BJ (cell line): ENCODE measurements at regions not wholly inside any gene's neighbourhood (a gene's known extent, or its start where the extent isn't known, plus 50 kb on each side); places are given as distances from the start of the nearest gene placed in this dataset.

Source experiments
- CTCF ChIA-PET: fragments of 350-600 bp; formaldehyde crosslinking; extraction: SDS; loops from one replicate; lab custom pipeline; 2021; ENCODE audit warnings: antibody characterized with exemption, inconsistent platforms; lab: Yijun Ruan, JAX
- POLR2A ChIA-PET: fragments of 300-600 bp; sonication (Branson Sonifier 250); formaldehyde crosslinking; extraction: SDS; loops from one replicate; lab custom pipeline; 2021; ENCODE audit warnings: antibody characterized with exemption; lab: Charles Lee
- DNase-seq: peaks from one replicate; pipeline ENCODE4 v3.0.0-alpha.2; 2011; ENCODE audit warnings: low read depth
- H3K27me3 ChIP-seq: 2 replicates; pipeline ENCODE4 v1.6.0; 2011; ENCODE audit warnings: low read length; ENCODE audit not compliant: control insufficient read depth, insufficient read depth
- H3K36me3 ChIP-seq: 2 replicates; pipeline ENCODE4 v1.5.1; 2011; ENCODE audit warnings: low read length; ENCODE audit not compliant: control insufficient read depth, insufficient read depth
- H3K4me3 ChIP-seq: 2 replicates; pipeline ENCODE4 v1.5.1; 2011; ENCODE audit warnings: low read depth, mild to moderate bottlenecking, control low read depth, low read length
- TF ChIP-seq, protein P1 (sequence below): IDR thresholded peaks from 2 replicates; pipeline ENCODE4 v1.5.1; 2011; ENCODE audit warnings: low read depth, mild to moderate bottlenecking, control low read depth, inconsistent platforms, low read length, moderate library complexity; ENCODE audit not compliant: insufficient read depth

DNA sequence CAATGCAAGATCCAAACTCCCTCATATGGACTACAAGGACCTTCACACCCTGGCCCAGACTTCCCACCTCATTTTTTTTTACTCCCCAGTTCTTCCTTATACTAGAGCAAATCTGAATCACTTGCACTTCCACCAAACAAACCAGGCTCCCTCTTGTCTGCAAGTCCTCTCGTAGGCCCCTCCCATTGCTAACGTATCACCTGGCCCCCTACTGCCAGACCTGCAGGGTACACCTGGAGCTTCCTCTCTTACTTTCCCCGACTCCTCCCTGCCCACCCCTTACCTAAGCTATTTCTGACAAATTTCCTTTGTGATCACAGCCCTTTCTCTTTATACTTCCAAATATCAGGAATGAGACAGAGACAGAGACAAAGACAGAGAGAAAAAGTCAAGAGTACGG, 463.9 kb downstream of the GALC start:
- Histone ChIP-seq H3K36me3 (no peaks in the 10 kb centered on the region), H3K27me3 (no peaks in the 10 kb centered on the region), H3K4me3 (no peak overlapping the region)
- ChIA-PET POLR2A (no interaction called here), CTCF (no interaction called here)
- TF ChIP-seq, protein P1, sequence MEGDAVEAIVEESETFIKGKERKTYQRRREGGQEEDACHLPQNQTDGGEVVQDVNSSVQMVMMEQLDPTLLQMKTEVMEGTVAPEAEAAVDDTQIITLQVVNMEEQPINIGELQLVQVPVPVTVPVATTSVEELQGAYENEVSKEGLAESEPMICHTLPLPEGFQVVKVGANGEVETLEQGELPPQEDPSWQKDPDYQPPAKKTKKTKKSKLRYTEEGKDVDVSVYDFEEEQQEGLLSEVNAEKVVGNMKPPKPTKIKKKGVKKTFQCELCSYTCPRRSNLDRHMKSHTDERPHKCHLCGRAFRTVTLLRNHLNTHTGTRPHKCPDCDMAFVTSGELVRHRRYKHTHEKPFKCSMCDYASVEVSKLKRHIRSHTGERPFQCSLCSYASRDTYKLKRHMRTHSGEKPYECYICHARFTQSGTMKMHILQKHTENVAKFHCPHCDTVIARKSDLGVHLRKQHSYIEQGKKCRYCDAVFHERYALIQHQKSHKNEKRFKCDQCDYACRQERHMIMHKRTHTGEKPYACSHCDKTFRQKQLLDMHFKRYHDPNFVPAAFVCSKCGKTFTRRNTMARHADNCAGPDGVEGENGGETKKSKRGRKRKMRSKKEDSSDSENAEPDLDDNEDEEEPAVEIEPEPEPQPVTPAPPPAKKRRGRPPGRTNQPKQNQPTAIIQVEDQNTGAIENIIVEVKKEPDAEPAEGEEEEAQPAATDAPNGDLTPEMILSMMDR, result no peak
- no peak for DNase-seq

DNA sequence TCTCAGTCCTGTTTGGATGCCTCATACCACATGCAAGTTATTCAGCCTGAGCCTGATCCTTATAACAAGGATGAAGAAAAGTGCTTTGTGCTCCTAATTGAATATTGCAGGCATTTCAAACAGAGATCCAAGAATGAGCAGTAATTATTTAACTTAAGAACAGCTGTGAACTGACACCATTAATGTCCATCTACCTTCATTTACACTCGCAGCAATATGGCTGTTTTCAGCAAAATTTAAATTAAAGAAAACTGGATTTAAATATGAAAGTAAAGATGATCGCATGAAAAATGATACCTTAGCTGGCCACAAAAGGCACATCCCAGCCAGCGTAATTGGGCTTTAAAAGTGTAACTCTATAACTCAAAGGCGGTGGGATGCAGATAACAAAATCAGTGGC, 466.3 kb downstream of the GALC start:
- Histone ChIP-seq H3K36me3 (no peaks in the 10 kb centered on the region), H3K4me3 (no peak overlapping the region), H3K27me3 (no peaks in the 10 kb centered on the region)
- DNase-seq, result no peak
- TF ChIP-seq, protein P1, result no peak
- ChIA-PET CTCF (no interaction called here), POLR2A (no interaction called here)

DNA sequence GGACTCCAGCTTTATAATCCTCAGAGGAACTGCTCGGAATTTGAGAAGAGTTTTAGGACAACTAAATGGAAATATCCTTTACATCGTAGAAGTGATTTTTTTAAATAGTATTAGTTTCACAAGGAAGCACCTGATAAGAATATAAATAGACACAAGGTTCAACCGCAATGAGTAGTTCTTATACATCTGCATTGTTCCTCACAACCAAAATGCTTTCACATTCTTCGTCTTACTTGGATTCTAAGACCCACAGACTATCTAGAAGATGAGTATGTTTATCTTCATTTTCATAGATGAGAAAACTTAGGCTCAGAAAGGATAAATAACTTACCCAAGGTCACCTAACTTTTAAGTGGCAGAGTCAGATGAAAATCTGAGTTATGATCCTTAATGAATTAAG, 469.0 kb downstream of the GALC start:
- ChIA-PET POLR2A (no interaction called here), CTCF (no interaction called here)
- Histone ChIP-seq H3K36me3 (no peaks in the 10 kb centered on the region), H3K27me3 (no peaks in the 10 kb centered on the region), H3K4me3 (no peak overlapping the region)
- no peak for DNase-seq
- TF ChIP-seq, protein P1, result no peak

DNA sequence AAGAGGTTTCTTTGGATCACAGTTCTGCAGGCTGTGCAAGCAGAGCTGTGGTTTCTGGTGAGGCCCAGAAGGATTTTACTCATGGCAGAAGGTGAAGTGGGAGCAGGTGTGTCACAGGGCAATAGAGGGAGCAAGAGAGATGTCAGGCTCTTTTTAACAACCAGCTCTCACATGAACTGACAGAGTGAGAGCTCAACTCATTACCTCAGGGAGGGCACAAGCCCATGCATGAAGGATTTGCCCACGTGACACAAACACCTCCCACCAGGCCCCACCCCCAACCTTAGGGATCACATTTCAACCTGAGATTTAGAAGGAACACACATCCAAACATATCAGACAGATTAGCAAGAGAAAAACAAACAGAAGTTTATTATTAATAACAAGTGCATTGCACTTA, 470.4 kb downstream of the GALC start:
- TF ChIP-seq, protein P1, result no peak
- CTCF ChIA-PET, result no interaction called here
- Histone ChIP-seq H3K4me3 (no peak overlapping the region), H3K27me3 (no peaks in the 10 kb centered on the region), H3K36me3 (no peaks in the 10 kb centered on the region)
- POLR2A ChIA-PET, result no interaction called here
- DNase-seq, result no peak

DNA sequence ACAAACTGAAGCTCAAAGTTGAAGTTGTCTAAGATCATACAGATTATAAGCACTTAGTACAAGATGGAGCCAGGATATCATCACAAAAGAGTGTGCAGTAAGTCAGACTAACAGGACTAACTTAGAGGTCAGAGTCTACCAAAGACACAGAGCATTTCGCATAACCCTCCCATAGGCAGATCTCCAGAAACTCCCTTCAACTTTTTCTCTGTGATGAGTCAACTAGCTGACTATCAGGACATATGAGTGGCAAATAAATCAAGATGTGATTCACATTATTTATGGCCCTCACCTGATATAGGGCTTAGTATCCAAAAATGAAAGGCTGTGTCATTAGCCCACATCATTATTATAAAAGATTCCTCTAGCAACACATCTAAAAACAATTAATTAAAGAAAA, 484.6 kb downstream of the GALC start:
- Histone ChIP-seq H3K36me3 (no peaks in the 10 kb centered on the region), H3K4me3 (no peak overlapping the region), H3K27me3 (no peaks in the 10 kb centered on the region)
- ChIA-PET POLR2A (no interaction called here), CTCF (interaction anchor here (1.2 kb wide), 1 partner anchor 10 kb away, joined by 3 read pairs; no protein-coding TSS in a partner anchor)
- DNase-seq, result no peak
- TF ChIP-seq, protein P1, result no peak
